ENCODE measurements at regions not wholly inside any gene's neighbourhood (a gene's known extent, or its start where the extent isn't known, plus 50 kb on each side); places are given as distances from the start of the nearest gene placed in this dataset.
"Not testable (repeated sequence)": the region's sequence is repeated elsewhere in the genome, so short reads cannot be mapped to it uniquely, and the experiment has no call there.

DNA sequence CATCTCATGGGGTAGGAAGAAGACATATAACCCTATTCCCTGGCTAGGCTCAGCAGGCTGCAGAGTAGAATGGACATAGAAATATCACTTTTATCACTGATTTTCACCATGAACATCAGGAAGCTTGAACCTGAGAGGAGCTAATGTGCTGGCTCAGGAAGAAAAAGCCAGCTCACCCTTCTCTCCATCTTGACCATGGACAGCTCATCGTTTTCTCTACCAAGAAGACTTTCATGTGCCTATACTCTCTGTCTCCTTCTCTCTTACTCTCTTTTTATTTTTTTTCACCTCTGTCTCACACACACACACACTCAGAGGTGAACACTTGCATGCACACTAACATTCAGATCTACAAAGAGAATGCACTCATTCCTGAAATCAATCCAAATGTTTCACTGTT, 372.8 kb upstream of the CNTNAP5 start:
- Histone ChIP-seq H3K9me3 (peaks cover 0 to 2% (median under 1%) of the 10 kb centered on the region in 3 donors), H3K4me3 (no peak overlapping the region), H3K36me3 (no peaks in the 10 kb centered on the region), H3K4me1 (no peaks in the 10 kb centered on the region), H3K27ac (no peak overlapping the region), H3K27me3 (no peaks in the 10 kb centered on the region)
- TF ChIP-seq POLR2A (IDR thresholded peaks at IDR 0.05) (no peak), CTCF (IDR thresholded peaks at IDR 0.05) (no peak)
- WGBS, 2 donors = 56 to 67% methylated on average over 1 of the region's 1 CpG
- DNase-seq = no peak
- intact Hi-C loops (cut with DNase I) = no loop called here

GRCh38 chr2:123656590-123656989, 368.5 kb upstream of the CNTNAP5 start:
- TF ChIP-seq CTCF (IDR thresholded peaks at IDR 0.05) (no peak), POLR2A (IDR thresholded peaks at IDR 0.05) (no peak)
- H3K4me3 ChIP-seq = no peak overlapping the region
- WGBS, 2 donors = 57 to 69% methylated on average over 4 of the region's 4 CpGs

DNA sequence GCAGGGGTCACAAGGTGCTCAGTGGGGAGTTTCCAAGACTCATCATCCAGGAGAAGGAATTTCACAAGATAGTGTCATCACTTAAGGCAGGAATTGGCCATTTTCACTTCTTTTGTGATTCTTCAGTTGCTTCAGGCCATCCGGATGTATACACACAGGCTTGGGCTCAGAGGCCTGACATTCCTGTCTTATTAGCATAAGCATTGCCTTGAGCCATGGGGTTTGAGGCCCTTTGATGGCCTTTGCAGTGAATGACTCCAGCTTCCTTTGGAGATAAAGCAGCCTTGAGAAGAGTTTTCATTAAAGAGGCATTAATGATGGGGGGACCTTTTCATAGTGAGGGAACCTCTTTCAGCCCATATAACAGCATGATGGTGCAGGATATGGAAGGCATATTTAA, 366.0 kb upstream of the CNTNAP5 start:
- DNase-seq = no peak
- 60 to 81% methylated on average over 1 of the region's 1 CpG for WGBS, 2 donors
- intact Hi-C loops (cut with DNase I) = no loop called here
- Histone ChIP-seq H3K27me3 (no peaks in the 10 kb centered on the region), H3K36me3 (no peaks in the 10 kb centered on the region), H3K4me1 (no peaks in the 10 kb centered on the region), H3K9me3 (peaks cover 0 to 28% (median 12%) of the 10 kb centered on the region in 3 donors), H3K27ac (no peak overlapping the region), H3K4me3 (no peak overlapping the region)
- TF ChIP-seq CTCF (IDR thresholded peaks at IDR 0.05) (no peak), POLR2A (IDR thresholded peaks at IDR 0.05) (no peak)

More at GRCh38 chr2:123656590-123656989, 368.5 kb upstream of the CNTNAP5 start:
- intact Hi-C loops (cut with DNase I) = no loop called here
- no peak overlapping the region for H3K27ac ChIP-seq
- H3K36me3 ChIP-seq = no peaks in the 10 kb centered on the region
- DNase-seq = no peak
- H3K27me3 ChIP-seq = no peaks in the 10 kb centered on the region
- peaks cover 0 to 28% (median 12%) of the 10 kb centered on the region in 3 donors for H3K9me3 ChIP-seq
- H3K4me1 ChIP-seq = no peaks in the 10 kb centered on the region

GRCh38 chr2:123670286-123670685, 354.8 kb upstream of the CNTNAP5 start:
- H3K27ac ChIP-seq = no peak overlapping the region
- no peaks in the 10 kb centered on the region for H3K4me1 ChIP-seq
- DNase-seq = no peak
- TF ChIP-seq POLR2A (IDR thresholded peaks at IDR 0.05) (no peak), CTCF (IDR thresholded peaks at IDR 0.05) (no peak)
- H3K4me3 ChIP-seq = no peak overlapping the region
- H3K9me3 ChIP-seq = no peaks in the 10 kb centered on the region
- H3K27me3 ChIP-seq = no peaks in the 10 kb centered on the region
- intact Hi-C loops (cut with DNase I) = no loop called here
- H3K36me3 ChIP-seq = no peaks in the 10 kb centered on the region

GRCh38 chr2:123683797-123684196, 341.3 kb upstream of the CNTNAP5 start:
- H3K36me3 ChIP-seq; H3K27me3 ChIP-seq; intact Hi-C loops (cut with DNase I); H3K4me3 ChIP-seq; H3K27ac ChIP-seq; H3K4me1 ChIP-seq; DNase-seq: not testable (repeated sequence)
- H3K9me3 ChIP-seq = peaks cover 0 to 36% (median 3%) of the 10 kb centered on the region in 3 donors
- WGBS, 2 donors = no CpG with 5 or more reads among the region's 23 CpGs

DNA sequence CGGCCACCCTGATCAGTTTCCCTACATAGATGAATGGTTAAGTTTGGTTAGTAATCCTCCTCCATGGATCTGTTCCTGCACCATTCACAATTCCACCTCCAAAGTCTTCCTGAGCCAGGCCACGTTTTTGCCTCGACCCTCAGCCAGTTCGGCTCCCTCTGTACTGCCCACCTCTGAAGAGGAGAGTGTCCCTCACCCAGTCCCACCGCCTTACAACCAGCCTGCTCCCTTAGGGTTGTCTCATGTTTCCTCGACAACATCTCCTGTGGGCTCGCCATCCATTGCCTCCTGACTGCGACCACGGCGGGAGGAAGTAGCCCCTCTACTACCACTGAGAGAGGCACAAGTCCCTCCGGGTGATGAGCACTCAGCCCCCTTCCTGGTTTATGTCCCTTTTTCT, 338.0 kb upstream of the CNTNAP5 start:
- no peak overlapping the region for H3K4me3 ChIP-seq
- H3K9me3 ChIP-seq = peaks cover 0 to 36% (median 3%) of the 10 kb centered on the region in 3 donors
- H3K4me1 ChIP-seq = no peaks in the 10 kb centered on the region
- TF ChIP-seq POLR2A (IDR thresholded peaks at IDR 0.05) (no peak), CTCF (IDR thresholded peaks at IDR 0.05) (no peak)
- no peaks in the 10 kb centered on the region for H3K27me3 ChIP-seq
- DNase-seq = no peak
- H3K27ac ChIP-seq = no peak overlapping the region
- intact Hi-C loops (cut with DNase I) = no loop called here
- 77 to 89% methylated on average over 6 to 11 of the region's 11 CpGs for WGBS, 2 donors
- H3K36me3 ChIP-seq = no peaks in the 10 kb centered on the region

All from esophagus squamous epithelium (tissue), 5 donors.